Calu3 (cell line): ENCODE measurements at regions not wholly inside any gene's neighbourhood (a gene's known extent, or its start where the extent isn't known, plus 50 kb on each side); places are given as distances from the start of the nearest gene placed in this dataset.

Source experiments
- BruUV-seq: library from RNA; stranded (reverse); fragments of 400-500 nt; replicated peaks from 2 replicates; lab custom pipeline; 2021; lab: Mats Ljungman, UMichigan
- CTCF ChIA-PET: fragments of 300-600 bp; sonication (Branson Sonifier 250); formaldehyde crosslinking; loops from one replicate; lab custom pipeline; 2022; ENCODE audit warnings: antibody characterized with exemption; lab: Charles Lee
- DNase-seq: peaks from one replicate; pipeline ENCODE4 v3.0.0; 2022
- H3K27ac Mint-ChIP-seq: one replicate; pipeline ENCODE4 v1.8.0; 2022; ENCODE audit warnings: mixed read lengths; ENCODE audit not compliant: unreplicated experiment
- H3K27me3 Mint-ChIP-seq: one replicate; pipeline ENCODE4 v1.8.0; 2022; ENCODE audit warnings: mixed read lengths; ENCODE audit not compliant: unreplicated experiment
- H3K36me3 Mint-ChIP-seq: one replicate; pipeline ENCODE4 v1.8.0; 2022; ENCODE audit warnings: mild to moderate bottlenecking, moderate library complexity, mixed read lengths; ENCODE audit not compliant: insufficient read depth, unreplicated experiment
- H3K4me1 Mint-ChIP-seq: one replicate; pipeline ENCODE4 v1.8.0; 2022; ENCODE audit warnings: mild to moderate bottlenecking, low read depth, mixed read lengths; ENCODE audit not compliant: unreplicated experiment
- H3K4me3 Mint-ChIP-seq: one replicate; pipeline ENCODE4 v1.8.0; 2022; ENCODE audit warnings: mild to moderate bottlenecking, low read depth, moderate library complexity, mixed read lengths; ENCODE audit not compliant: unreplicated experiment
- H3K9me3 Mint-ChIP-seq: one replicate; pipeline ENCODE4 v1.8.0; 2022; ENCODE audit warnings: low read depth, mixed read lengths; ENCODE audit not compliant: unreplicated experiment
- intact Hi-C: fragments of 100-400 bp; cut with micrococcal nuclease; formaldehyde crosslinking; loops from one replicate; pipeline ENCODE4 v1.10.0; 2022; ENCODE audit not compliant: unreplicated experiment
- TF ChIP-seq, protein P1 (sequence below): fragments of 200-600 bp; IDR thresholded peaks from one replicate; pipeline ENCODE4 v1.8.0; 2022; ENCODE audit warnings: antibody characterized with exemption; ENCODE audit not compliant: unreplicated experiment

DNA sequence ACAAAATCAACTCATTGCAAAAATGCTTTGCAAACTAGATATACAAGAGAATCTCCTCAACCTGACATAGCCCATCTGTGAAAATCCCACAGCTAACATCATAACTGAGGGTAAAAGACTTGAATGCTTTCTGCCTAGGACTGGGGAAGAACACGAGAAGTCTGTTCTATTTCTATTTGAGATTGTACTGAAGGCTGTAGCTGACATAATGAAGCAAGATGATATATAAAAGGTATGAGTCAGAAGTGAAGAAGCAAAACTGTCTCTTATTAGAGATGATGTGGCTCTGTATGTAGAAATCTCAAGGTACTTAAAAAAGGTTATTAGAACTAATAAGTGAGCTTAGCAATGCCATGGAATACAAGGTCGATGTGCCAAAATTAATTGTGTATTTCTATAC lies 639.9 kb upstream of the PFKP start:
- peaks cover 17% of the 10 kb centered on the region for H3K9me3 Mint-ChIP-seq
- DNase-seq, result no peak
- H3K4me3 Mint-ChIP-seq, result no peak overlapping the region
- intact Hi-C loops, result no loop called here
- CTCF ChIA-PET, result no interaction called here
- TF ChIP-seq, protein P1, sequence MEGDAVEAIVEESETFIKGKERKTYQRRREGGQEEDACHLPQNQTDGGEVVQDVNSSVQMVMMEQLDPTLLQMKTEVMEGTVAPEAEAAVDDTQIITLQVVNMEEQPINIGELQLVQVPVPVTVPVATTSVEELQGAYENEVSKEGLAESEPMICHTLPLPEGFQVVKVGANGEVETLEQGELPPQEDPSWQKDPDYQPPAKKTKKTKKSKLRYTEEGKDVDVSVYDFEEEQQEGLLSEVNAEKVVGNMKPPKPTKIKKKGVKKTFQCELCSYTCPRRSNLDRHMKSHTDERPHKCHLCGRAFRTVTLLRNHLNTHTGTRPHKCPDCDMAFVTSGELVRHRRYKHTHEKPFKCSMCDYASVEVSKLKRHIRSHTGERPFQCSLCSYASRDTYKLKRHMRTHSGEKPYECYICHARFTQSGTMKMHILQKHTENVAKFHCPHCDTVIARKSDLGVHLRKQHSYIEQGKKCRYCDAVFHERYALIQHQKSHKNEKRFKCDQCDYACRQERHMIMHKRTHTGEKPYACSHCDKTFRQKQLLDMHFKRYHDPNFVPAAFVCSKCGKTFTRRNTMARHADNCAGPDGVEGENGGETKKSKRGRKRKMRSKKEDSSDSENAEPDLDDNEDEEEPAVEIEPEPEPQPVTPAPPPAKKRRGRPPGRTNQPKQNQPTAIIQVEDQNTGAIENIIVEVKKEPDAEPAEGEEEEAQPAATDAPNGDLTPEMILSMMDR, result no peak
- no peaks in the 10 kb centered on the region for H3K27me3 Mint-ChIP-seq
- H3K27ac Mint-ChIP-seq, result no peak overlapping the region
- no TSS peak for BruUV-seq
- no peaks in the 10 kb centered on the region for H3K4me1 Mint-ChIP-seq
- no peaks in the 10 kb centered on the region for H3K36me3 Mint-ChIP-seq

DNA sequence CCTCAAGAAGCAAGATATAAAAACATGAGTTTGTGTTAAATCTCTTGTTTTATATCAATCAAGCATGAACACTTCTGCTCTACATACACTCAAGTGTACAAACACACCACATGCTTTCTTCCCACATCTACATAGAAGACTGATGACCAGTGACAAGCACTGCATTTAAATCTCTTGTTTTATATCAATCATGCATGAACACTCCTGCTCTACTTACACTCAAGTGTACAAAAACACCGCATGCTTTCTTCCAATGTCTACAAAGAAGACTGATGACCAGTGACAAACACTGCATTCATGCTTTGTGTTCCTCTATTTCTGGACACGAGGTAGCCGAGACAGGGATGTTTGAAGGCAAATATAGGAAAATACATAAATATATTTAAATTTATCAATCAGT lies 642.0 kb upstream of the PFKP start:
- Mint-ChIP-seq H3K36me3 (no peaks in the 10 kb centered on the region), H3K27me3 (no peaks in the 10 kb centered on the region), H3K27ac (no peak overlapping the region), H3K4me3 (no peak overlapping the region), H3K9me3 (peaks cover 14% of the 10 kb centered on the region), H3K4me1 (no peaks in the 10 kb centered on the region)
- TF ChIP-seq, protein P1, result no peak
- DNase-seq, result no peak
- CTCF ChIA-PET, result no interaction called here
- intact Hi-C loops, result no loop called here
- BruUV-seq, result no TSS peak

DNA sequence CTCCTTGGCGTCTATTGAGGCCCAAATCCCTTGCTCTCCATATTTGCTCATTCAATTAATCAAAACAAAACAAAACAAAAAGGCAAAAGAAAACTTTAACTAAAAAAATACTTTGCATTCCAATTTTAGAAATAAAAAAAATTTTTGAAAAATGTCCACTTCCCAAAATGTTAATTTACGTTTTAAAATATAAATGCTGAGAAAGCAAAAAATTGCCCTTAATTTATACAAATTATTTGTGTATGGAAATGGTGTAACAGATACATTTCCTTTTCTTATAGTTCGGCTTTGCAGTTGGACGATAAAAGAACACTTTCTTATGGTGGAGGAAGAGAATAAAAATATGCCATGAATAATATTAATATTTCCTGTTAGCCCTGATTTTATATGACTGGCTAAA lies 652.8 kb upstream of the PFKP start:
- Mint-ChIP-seq H3K27me3 (no peaks in the 10 kb centered on the region), H3K9me3 (peaks cover 11% of the 10 kb centered on the region), H3K27ac (no peak overlapping the region), H3K4me3 (no peak overlapping the region), H3K36me3 (no peaks in the 10 kb centered on the region), H3K4me1 (no peaks in the 10 kb centered on the region)
- no TSS peak for BruUV-seq
- CTCF ChIA-PET, result no interaction called here
- intact Hi-C loops, result no loop called here
- DNase-seq, result no peak
- TF ChIP-seq, protein P1, result no peak

DNA sequence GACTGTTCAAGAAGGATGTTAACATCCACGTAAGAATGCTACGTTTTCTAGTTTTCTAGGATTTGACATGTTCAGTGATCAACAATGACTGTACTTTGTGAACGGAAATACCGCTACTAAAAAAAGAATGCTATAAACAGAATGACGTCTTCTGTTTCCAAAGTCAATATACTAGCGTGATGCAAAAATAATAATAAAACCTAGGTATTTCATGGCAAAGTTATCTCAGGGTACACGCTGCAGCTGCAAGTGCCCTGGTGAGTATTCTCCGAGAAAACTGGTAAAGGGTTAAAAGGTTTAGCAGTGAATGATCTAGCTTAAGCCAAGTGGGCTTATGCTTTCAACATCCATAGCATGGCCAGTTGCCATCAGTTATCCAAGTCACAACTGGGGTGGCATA lies 653.3 kb upstream of the PFKP start:
- CTCF ChIA-PET, result no interaction called here
- Mint-ChIP-seq H3K9me3 (peaks cover 11% of the 10 kb centered on the region), H3K27me3 (no peaks in the 10 kb centered on the region), H3K4me3 (no peak overlapping the region), H3K27ac (no peak overlapping the region), H3K4me1 (no peaks in the 10 kb centered on the region), H3K36me3 (no peaks in the 10 kb centered on the region)
- intact Hi-C loops, result no loop called here
- DNase-seq, result no peak
- TF ChIP-seq, protein P1, result no peak
- no TSS peak for BruUV-seq

DNA sequence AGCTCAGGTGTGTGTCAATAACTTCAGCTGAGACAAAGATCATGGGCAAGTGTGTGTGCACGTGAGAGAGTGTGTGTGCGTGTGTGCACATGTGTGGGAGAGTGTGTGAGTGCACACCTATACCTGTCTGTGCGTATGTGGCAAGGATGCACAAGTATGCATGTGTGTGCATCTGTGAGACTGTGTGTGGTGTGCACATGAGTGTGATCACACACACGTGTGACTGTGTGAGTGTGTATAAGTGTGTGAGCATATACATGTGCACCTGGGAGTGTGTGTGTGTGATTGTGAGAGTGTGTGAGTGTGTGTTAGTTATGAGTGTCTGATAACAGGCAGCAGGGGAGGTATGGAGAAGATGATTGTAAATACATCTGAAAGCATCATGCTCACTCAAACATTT lies 657.3 kb upstream of the PFKP start:
- H3K36me3 Mint-ChIP-seq, result no peaks in the 10 kb centered on the region
- peaks cover 19% of the 10 kb centered on the region for H3K9me3 Mint-ChIP-seq
- CTCF ChIA-PET, result no interaction called here
- no TSS peak for BruUV-seq
- no peaks in the 10 kb centered on the region for H3K27me3 Mint-ChIP-seq
- H3K4me1 Mint-ChIP-seq, result no peaks in the 10 kb centered on the region
- H3K4me3 Mint-ChIP-seq, result no peak overlapping the region
- intact Hi-C loops, result no loop called here
- DNase-seq, result no peak
- TF ChIP-seq, protein P1, result no peak
- H3K27ac Mint-ChIP-seq, result no peak overlapping the region
